ENCODE measurements at regions not wholly inside any gene's neighbourhood (a gene's known extent, or its start where the extent isn't known, plus 50 kb on each side); places are given as distances from the start of the nearest gene placed in this dataset.

DNA sequence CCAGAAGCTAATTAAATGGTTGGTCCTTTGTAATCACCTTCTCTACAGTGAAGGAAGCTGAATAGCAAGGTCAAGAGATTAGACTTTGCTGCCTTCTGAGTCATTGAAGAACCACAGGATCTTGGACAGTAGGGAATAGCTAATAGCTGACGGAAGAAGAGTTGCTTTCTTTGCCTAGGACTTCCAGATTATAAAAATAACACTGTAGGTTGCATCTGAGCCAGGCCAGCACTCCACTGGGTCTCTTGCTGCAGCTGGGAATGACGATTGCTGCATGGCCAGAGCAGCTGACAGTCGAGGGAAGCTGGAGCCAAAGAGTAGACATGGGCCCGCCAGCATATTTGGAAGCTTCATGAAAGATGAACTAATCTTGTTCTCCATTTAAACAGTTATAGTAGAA is 81.5 kb upstream of the KCNMB2 start:
- TF ChIP-seq, protein P1, sequence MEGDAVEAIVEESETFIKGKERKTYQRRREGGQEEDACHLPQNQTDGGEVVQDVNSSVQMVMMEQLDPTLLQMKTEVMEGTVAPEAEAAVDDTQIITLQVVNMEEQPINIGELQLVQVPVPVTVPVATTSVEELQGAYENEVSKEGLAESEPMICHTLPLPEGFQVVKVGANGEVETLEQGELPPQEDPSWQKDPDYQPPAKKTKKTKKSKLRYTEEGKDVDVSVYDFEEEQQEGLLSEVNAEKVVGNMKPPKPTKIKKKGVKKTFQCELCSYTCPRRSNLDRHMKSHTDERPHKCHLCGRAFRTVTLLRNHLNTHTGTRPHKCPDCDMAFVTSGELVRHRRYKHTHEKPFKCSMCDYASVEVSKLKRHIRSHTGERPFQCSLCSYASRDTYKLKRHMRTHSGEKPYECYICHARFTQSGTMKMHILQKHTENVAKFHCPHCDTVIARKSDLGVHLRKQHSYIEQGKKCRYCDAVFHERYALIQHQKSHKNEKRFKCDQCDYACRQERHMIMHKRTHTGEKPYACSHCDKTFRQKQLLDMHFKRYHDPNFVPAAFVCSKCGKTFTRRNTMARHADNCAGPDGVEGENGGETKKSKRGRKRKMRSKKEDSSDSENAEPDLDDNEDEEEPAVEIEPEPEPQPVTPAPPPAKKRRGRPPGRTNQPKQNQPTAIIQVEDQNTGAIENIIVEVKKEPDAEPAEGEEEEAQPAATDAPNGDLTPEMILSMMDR (IDR thresholded peaks at IDR 0.05; ENCODE audit: unreplicated experiment): no peak
- DNase-seq: no peak
- Mint-ChIP-seq H3K27me3 (ENCODE audit: unreplicated experiment) (no peaks in the 10 kb centered on the region), H3K27ac (ENCODE audit: unreplicated experiment) (no peak overlapping the region), H3K9me3 (ENCODE audit: low read depth, unreplicated experiment) (no peaks in the 10 kb centered on the region), H3K36me3 (ENCODE audit: insufficient read depth, unreplicated experiment) (no peaks in the 10 kb centered on the region), H3K4me3 (ENCODE audit: low read depth, unreplicated experiment) (no peak overlapping the region), H3K4me1 (ENCODE audit: low read depth, unreplicated experiment) (no peaks in the 10 kb centered on the region)
- BruUV-seq (replicated peaks): no TSS peak
- CTCF ChIA-PET: interaction anchor here (1.1 kb wide), 1 partner anchor 31 kb away, joined by 4 read pairs; no protein-coding TSS in a partner anchor
- intact Hi-C loops (cut with micrococcal nuclease; ENCODE audit: unreplicated experiment): no loop called here

DNA sequence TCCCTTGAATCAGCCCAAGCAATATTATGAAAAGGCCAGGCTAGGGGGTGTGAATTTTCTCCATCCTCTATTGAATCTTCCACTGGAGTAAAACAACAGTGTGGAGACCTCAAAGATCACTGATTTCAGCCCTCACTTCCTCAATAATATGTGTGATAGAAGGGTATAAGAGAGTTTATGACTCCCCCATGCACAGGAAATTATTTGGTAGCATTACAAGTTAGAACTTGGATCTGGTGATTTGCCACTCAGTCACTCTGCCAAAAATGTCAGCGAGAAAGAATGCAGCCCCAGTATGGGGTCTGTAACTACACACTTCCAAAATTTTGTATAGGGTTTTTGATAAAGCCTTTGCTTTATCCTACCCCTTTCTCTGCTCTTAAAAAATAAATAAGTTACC is 81.0 kb upstream of the KCNMB2 start:
- Mint-ChIP-seq H3K27ac (ENCODE audit: unreplicated experiment) (no peak overlapping the region), H3K36me3 (ENCODE audit: insufficient read depth, unreplicated experiment) (no peaks in the 10 kb centered on the region), H3K9me3 (ENCODE audit: low read depth, unreplicated experiment) (no peaks in the 10 kb centered on the region), H3K4me1 (ENCODE audit: low read depth, unreplicated experiment) (no peaks in the 10 kb centered on the region), H3K4me3 (ENCODE audit: low read depth, unreplicated experiment) (no peak overlapping the region), H3K27me3 (ENCODE audit: unreplicated experiment) (no peaks in the 10 kb centered on the region)
- BruUV-seq (replicated peaks): no TSS peak
- DNase-seq: no peak
- CTCF ChIA-PET: interaction anchor here (1.1 kb wide), 1 partner anchor 30 kb away, joined by 4 read pairs; no protein-coding TSS in a partner anchor
- TF ChIP-seq, protein P1 (IDR thresholded peaks at IDR 0.05; ENCODE audit: unreplicated experiment): no peak
- intact Hi-C loops (cut with micrococcal nuclease; ENCODE audit: unreplicated experiment): no loop called here

DNA sequence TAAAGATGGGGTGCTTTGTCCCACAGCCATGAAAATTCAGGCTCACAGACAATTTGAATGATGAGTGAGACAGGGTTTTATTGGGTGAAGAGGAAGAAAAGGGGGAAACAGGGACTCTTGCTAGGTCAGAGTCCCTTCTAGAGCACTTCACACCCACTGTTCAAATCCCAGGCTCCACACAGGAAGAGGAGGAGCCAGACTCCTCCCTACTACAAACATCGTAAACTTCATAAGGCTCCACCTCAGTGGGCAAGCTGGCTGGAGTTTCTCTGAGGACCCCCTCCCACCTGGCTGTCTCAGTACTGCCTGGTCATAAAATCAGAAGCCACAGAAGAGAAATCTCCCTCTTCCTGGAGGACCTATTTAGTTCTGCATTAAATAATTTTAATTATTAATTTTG is 80.3 kb upstream of the KCNMB2 start:
- TF ChIP-seq, protein P1 (IDR thresholded peaks at IDR 0.05; ENCODE audit: unreplicated experiment): no peak
- no TSS peak for BruUV-seq (replicated peaks)
- H3K36me3 Mint-ChIP-seq (ENCODE audit: insufficient read depth, unreplicated experiment): no peaks in the 10 kb centered on the region
- CTCF ChIA-PET: no interaction called here
- intact Hi-C loops (cut with micrococcal nuclease; ENCODE audit: unreplicated experiment): no loop called here
- no peak overlapping the region for H3K27ac Mint-ChIP-seq (ENCODE audit: unreplicated experiment)
- H3K27me3 Mint-ChIP-seq (ENCODE audit: unreplicated experiment): no peaks in the 10 kb centered on the region
- DNase-seq: no peak
- H3K9me3 Mint-ChIP-seq (ENCODE audit: low read depth, unreplicated experiment): peaks cover 2% of the 10 kb centered on the region
- H3K4me3 Mint-ChIP-seq (ENCODE audit: low read depth, unreplicated experiment): no peak overlapping the region
- no peaks in the 10 kb centered on the region for H3K4me1 Mint-ChIP-seq (ENCODE audit: low read depth, unreplicated experiment)

DNA sequence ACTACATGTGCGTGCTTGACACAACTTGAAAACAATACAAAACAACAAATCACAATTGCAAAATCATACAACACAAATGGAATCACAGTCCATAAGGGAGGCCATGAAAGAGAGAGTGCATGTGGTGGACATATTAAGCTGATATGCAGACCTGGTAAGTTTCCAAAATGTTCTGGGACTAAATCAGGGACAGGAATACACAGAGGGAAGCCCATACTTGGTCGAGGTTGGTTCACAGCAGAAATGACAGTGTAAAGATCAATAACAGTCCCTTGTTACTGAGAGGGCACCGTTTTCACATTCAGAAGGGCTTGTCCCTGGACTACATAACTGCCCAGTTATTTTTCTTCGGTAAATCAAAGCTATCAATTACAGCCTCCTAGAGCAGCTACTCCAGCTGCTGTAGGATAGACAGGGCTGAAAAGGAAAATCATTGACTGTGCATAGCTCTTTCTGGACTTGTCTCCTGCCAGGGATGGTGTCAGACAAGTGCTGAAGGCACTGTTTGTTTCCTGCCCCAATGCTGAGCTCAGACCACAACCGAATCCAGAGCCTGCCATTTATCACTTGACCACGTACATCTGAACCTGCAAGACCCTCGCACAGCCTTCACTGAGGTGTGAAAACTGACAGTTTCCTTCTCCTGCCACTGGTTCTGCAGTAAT is 79.5 kb upstream of the KCNMB2 start:
- CTCF ChIA-PET: interaction anchor here (0.6 kb wide), 1 partner anchor 117 kb away, joined by 5 read pairs; no protein-coding TSS in a partner anchor
- H3K27ac Mint-ChIP-seq (ENCODE audit: unreplicated experiment): no peak overlapping the region
- H3K4me3 Mint-ChIP-seq (ENCODE audit: low read depth, unreplicated experiment): no peak overlapping the region
- H3K27me3 Mint-ChIP-seq (ENCODE audit: unreplicated experiment): no peaks in the 10 kb centered on the region
- H3K9me3 Mint-ChIP-seq (ENCODE audit: low read depth, unreplicated experiment): peaks cover 5% of the 10 kb centered on the region
- intact Hi-C loops (cut with micrococcal nuclease; ENCODE audit: unreplicated experiment): no loop called here
- no peaks in the 10 kb centered on the region for H3K4me1 Mint-ChIP-seq (ENCODE audit: low read depth, unreplicated experiment)
- H3K36me3 Mint-ChIP-seq (ENCODE audit: insufficient read depth, unreplicated experiment): no peaks in the 10 kb centered on the region
- no peak for DNase-seq
- TF ChIP-seq, protein P1 (IDR thresholded peaks at IDR 0.05; ENCODE audit: unreplicated experiment): no peak
- BruUV-seq (replicated peaks): no TSS peak

Measured in Calu3 (cell line).